ENCODE measurements at regions not wholly inside any gene's neighbourhood (a gene's known extent, or its start where the extent isn't known, plus 50 kb on each side); places are given as distances from the start of the nearest gene placed in this dataset.

GRCh38 chr4:110967936-110968335, 345.1 kb upstream of the PITX2 start:
- no peak for DNase-seq

- no peak for DNase-seq
Measured at GRCh38 chr4:110970642-110971041, 347.8 kb upstream of the PITX2 start.

- no peak for DNase-seq
Measured at GRCh38 chr4:110975338-110975737, 352.5 kb upstream of the PITX2 start.

GRCh38 chr4:110977554-110977953, 354.7 kb upstream of the PITX2 start:
- no peak for DNase-seq

GRCh38 chr4:110978761-110979160, 355.9 kb upstream of the PITX2 start:
- no peak for DNase-seq

GRCh38 chr4:110982486-110982885, 359.6 kb upstream of the PITX2 start:
- no peak for DNase-seq

- no peak for DNase-seq
Measured at GRCh38 chr4:110988722-110989121, 365.8 kb upstream of the PITX2 start.

GRCh38 chr4:110989125-110989524, 366.2 kb upstream of the PITX2 start:
- no peak for DNase-seq

GRCh38 chr4:110994781-110995180, 371.9 kb upstream of the PITX2 start:
- no peak for DNase-seq

- no peak for DNase-seq
Measured at GRCh38 chr4:110998320-110998719, 375.4 kb upstream of the PITX2 start.

- DNase-seq: no peak
Measured at GRCh38 chr4:111011458-111011857, 388.6 kb upstream of the PITX2 start.

- DNase-seq: no peak
Measured at GRCh38 chr4:111013846-111014245, 391.0 kb upstream of the PITX2 start.

- DNase-seq: no peak
Measured at GRCh38 chr4:111014537-111014936, 391.7 kb upstream of the PITX2 start.

- DNase-seq: no peak
Measured at GRCh38 chr4:111016416-111016815, 393.5 kb upstream of the PITX2 start.

GRCh38 chr4:111018216-111018615, 395.3 kb upstream of the PITX2 start:
- no peak for DNase-seq

GRCh38 chr4:111020476-111020875, 397.6 kb upstream of the PITX2 start:
- no peak for DNase-seq

- no peak for DNase-seq
Measured at GRCh38 chr4:111020961-111021360, 398.1 kb upstream of the PITX2 start.

- DNase-seq: no peak
Measured at GRCh38 chr4:111022758-111023157, 399.9 kb upstream of the PITX2 start.

GRCh38 chr4:111027526-111027925, 404.6 kb upstream of the PITX2 start:
- DNase-seq: no peak

GRCh38 chr4:111028795-111029194, 405.9 kb upstream of the PITX2 start:
- DNase-seq: no peak

- no peak for DNase-seq
Measured at GRCh38 chr4:111031001-111031579, 408.2 kb upstream of the PITX2 start.

GRCh38 chr4:111031596-111031995, 408.7 kb upstream of the PITX2 start:
- no peak for DNase-seq

GRCh38 chr4:111037591-111038360, 414.9 kb upstream of the PITX2 start:
- no peak for DNase-seq

- DNase-seq: no peak
Measured at GRCh38 chr4:111040904-111041303, 418.0 kb upstream of the PITX2 start.

- DNase-seq: no peak
Measured at GRCh38 chr4:111043286-111043685, 420.4 kb upstream of the PITX2 start.

Measured in hippocampal formation (tissue), 2 donors.